Sigmoid colon (tissue), 6 donors: ENCODE measurements at regions not wholly inside any gene's neighbourhood (a gene's known extent, or its start where the extent isn't known, plus 50 kb on each side); places are given as distances from the start of the nearest gene placed in this dataset.

Source experiments
- DNase-seq: peaks from one replicate; pipeline ENCODE4 v3.0.0-alpha.2; 2019
- H3K27ac ChIP-seq, 4 donors: fragments of 200-600 bp; sonication (generic); one replicate each; pipeline ENCODE4 v1.5.1; 2016 to 2019; ENCODE audit warnings: mild to moderate bottlenecking in 1 of 4
- H3K27me3 ChIP-seq, 3 donors: fragments of 200-600 bp; sonication (generic); one replicate each; pipeline ENCODE4 v1.5.1; 2019; ENCODE audit warnings: mild to moderate bottlenecking in 1 of 3
- H3K36me3 ChIP-seq, 4 donors: fragments of 200-600 bp; sonication (generic); one replicate each; pipeline ENCODE4 v1.5.1; 2016 to 2019
- H3K4me1 ChIP-seq, 4 donors: fragments of 200-600 bp; sonication (generic); one replicate each; pipeline ENCODE4 v1.5.1; 2017 to 2019
- H3K4me3 ChIP-seq, 4 donors: fragments of 200-600 bp; sonication (generic); one replicate each; pipeline ENCODE4 v1.5.1; 2017 to 2019; ENCODE audit warnings: mild to moderate bottlenecking in 2 of 4, moderate library complexity in 1 of 4
- H3K9me3 ChIP-seq, 4 donors: fragments of 200-600 bp in 3 of 4; sonication (generic) in 3 of 4; one replicate each; pipeline versions ENCODE4 v1.5.1 to v1.6.1; 2013 to 2019
- CTCF ChIP-seq, 4 experiments: fragments of 450-650 bp in 3 of 4; fragments of 200-600 bp in 1 of 4; IDR thresholded peaks; one replicate each; pipeline ENCODE4 v1.5.1; 2016 to 2019; ENCODE audit warnings: antibody characterized with exemption in 4 of 4, mild to moderate bottlenecking in 3 of 4, moderate library complexity in 2 of 4
- EP300 ChIP-seq, 4 donors: sonication (generic); formaldehyde crosslinking; IDR thresholded peaks; one replicate each; pipeline ENCODE4 v1.6.1; 2017; ENCODE audit warnings: antibody characterized with exemption in 4 of 4
- POLR2A ChIP-seq, 2 donors: fragments of 450-650 bp; IDR thresholded peaks; one replicate each; pipeline ENCODE4 v1.6.1; 2016; ENCODE audit warnings: antibody characterized with exemption in 2 of 2, mild to moderate bottlenecking in 2 of 2, moderate library complexity in 2 of 2
- POLR2AphosphoS5 ChIP-seq, 4 donors: sonication (generic); formaldehyde crosslinking; IDR thresholded peaks; one replicate each; pipeline ENCODE4 v1.6.1; 2017; ENCODE audit warnings: antibody characterized with exemption in 4 of 4
- WGBS, 2 donors: extraction: QIAGEN DNeasy Blood & Tissue Kit; methylation state at CpG; one replicate each; pipeline ENCODE4 v1.1.7; 2013; 5-methylcytosine and 5-hydroxymethylcytosine counted together
- intact Hi-C: fragments of 100-400 bp; cut with DNase I; formaldehyde crosslinking; loops from one replicate; pipeline ENCODE4 v1.15.1; 2023
- donor health status: healthy with polysubstance abuse.
- donor health status: healthy.

GRCh38 chr2:188805219-188805618, 169.0 kb upstream of the COL3A1 start:
- no peak for TF ChIP-seq POLR2AphosphoS5 (IDR thresholded peaks at IDR 0.05)
- no peak for TF ChIP-seq CTCF (IDR thresholded peaks at IDR 0.05)
- TF ChIP-seq EP300 (IDR thresholded peaks at IDR 0.05): no peak
- no peak for TF ChIP-seq POLR2A (IDR thresholded peaks at IDR 0.05)
- 69 to 76% methylated on average over 4 of the region's 4 CpGs for WGBS, 2 donors
- intact Hi-C loops: no loop called here

GRCh38 chr2:188808947-188809355, 165.2 kb upstream of the COL3A1 start:
- H3K27ac ChIP-seq: no peak overlapping the region
- intact Hi-C loops: no loop called here
- no peaks in the 10 kb centered on the region for H3K27me3 ChIP-seq
- no peak for DNase-seq
- H3K4me3 ChIP-seq: no peak overlapping the region
- H3K4me1 ChIP-seq: peaks cover 0 to 15% (median 7%) of the 10 kb centered on the region in 4 donors
- TF ChIP-seq CTCF (IDR thresholded peaks at IDR 0.05) (no peak), POLR2AphosphoS5 (IDR thresholded peaks at IDR 0.05) (no peak), POLR2A (IDR thresholded peaks at IDR 0.05) (no peak)
- peaks cover 0 to 2% (median 0%) of the 10 kb centered on the region in 4 donors for H3K9me3 ChIP-seq
- no peaks in the 10 kb centered on the region for H3K36me3 ChIP-seq

More at GRCh38 chr2:188805219-188805618, 169.0 kb upstream of the COL3A1 start:
- Histone ChIP-seq H3K36me3 (no peaks in the 10 kb centered on the region), H3K4me1 (no peaks in the 10 kb centered on the region), H3K27me3 (no peaks in the 10 kb centered on the region), H3K27ac (no peak overlapping the region), H3K9me3 (peaks cover 0 to 12% (median 6%) of the 10 kb centered on the region in 4 donors), H3K4me3 (no peak overlapping the region)
- no peak for DNase-seq

- 83 to 84% methylated on average over 2 of the region's 2 CpGs for WGBS, 2 donors
- DNase-seq: no peak
- intact Hi-C loops: no loop called here
- H3K36me3 ChIP-seq: no peaks in the 10 kb centered on the region
- H3K4me3 ChIP-seq: no peak overlapping the region
- no peak for TF ChIP-seq POLR2AphosphoS5 (IDR thresholded peaks at IDR 0.05)
- TF ChIP-seq CTCF (IDR thresholded peaks at IDR 0.05): no peak
- TF ChIP-seq EP300 (IDR thresholded peaks at IDR 0.05): no peak
- no peak for TF ChIP-seq POLR2A (IDR thresholded peaks at IDR 0.05)
- H3K27me3 ChIP-seq: no peaks in the 10 kb centered on the region
- H3K27ac ChIP-seq: peak overlapping the region in 1 of 4 donors; percentile 53
- H3K4me1 ChIP-seq: peaks cover 0 to 19% (median 9%) of the 10 kb centered on the region in 4 donors
- H3K9me3 ChIP-seq: no peaks in the 10 kb centered on the region
Observed at GRCh38 chr2:188810586-188810985, 163.6 kb upstream of the COL3A1 start.

GRCh38 chr2:188811522-188811921, 162.7 kb upstream of the COL3A1 start:
- 26 to 37% methylated on average over 1 of the region's 1 CpG for WGBS, 2 donors
- H3K27ac ChIP-seq: peak overlapping the region in 2 of 4 donors; percentile 21 to 53
- intact Hi-C loops: no loop called here

GRCh38 chr2:188813315-188813714, 160.9 kb upstream of the COL3A1 start:
- Histone ChIP-seq H3K36me3 (no peaks in the 10 kb centered on the region), H3K4me1 (peaks cover 0 to 19% (median 9%) of the 10 kb centered on the region in 4 donors), H3K27ac (peak overlapping the region in 2 of 4 donors; percentile 57 to 58), H3K9me3 (no peaks in the 10 kb centered on the region), H3K27me3 (no peaks in the 10 kb centered on the region), H3K4me3 (no peak overlapping the region)
- TF ChIP-seq EP300 (IDR thresholded peaks at IDR 0.05): no peak
- no peak for TF ChIP-seq POLR2AphosphoS5 (IDR thresholded peaks at IDR 0.05)
- no peak for TF ChIP-seq POLR2A (IDR thresholded peaks at IDR 0.05)
- TF ChIP-seq CTCF (IDR thresholded peaks at IDR 0.05): no peak
- no peak for DNase-seq
- intact Hi-C loops: no loop called here
- 89 to 92% methylated on average over 3 of the region's 3 CpGs for WGBS, 2 donors

More at GRCh38 chr2:188811522-188811921, 162.7 kb upstream of the COL3A1 start:
- Histone ChIP-seq H3K9me3 (no peaks in the 10 kb centered on the region), H3K4me3 (no peak overlapping the region), H3K27me3 (no peaks in the 10 kb centered on the region), H3K4me1 (peaks cover 0 to 19% (median 9%) of the 10 kb centered on the region in 4 donors), H3K36me3 (no peaks in the 10 kb centered on the region)
- no peak for DNase-seq
- no peak for TF ChIP-seq EP300 (IDR thresholded peaks at IDR 0.05)
- TF ChIP-seq POLR2AphosphoS5 (IDR thresholded peaks at IDR 0.05): peak in 3 of 4 donors; percentile 21 to 43 (median 21)
